ENCODE measurements at regions not wholly inside any gene's neighbourhood (a gene's known extent, or its start where the extent isn't known, plus 50 kb on each side); places are given as distances from the start of the nearest gene placed in this dataset.

DNA sequence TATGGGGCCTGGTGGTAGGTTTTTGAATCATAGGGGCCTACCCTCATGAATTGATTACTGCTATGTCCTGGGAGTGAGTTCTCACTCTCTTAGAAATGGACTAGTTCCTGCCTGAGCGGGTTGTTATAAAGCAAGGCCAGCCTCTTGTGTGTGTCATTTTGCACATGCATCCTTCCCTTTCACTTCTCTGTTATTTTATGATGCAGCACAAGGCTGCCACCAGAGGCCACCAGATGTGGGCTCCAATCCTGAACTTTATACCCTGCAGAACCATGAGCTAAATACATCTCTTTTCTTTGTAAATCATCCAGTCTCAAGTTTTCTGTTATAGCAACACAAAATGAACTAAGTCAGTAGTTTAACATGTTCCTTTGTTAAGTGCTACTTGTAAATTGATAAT is 251.4 kb downstream of the BLID start:
- TF ChIP-seq, protein P1, sequence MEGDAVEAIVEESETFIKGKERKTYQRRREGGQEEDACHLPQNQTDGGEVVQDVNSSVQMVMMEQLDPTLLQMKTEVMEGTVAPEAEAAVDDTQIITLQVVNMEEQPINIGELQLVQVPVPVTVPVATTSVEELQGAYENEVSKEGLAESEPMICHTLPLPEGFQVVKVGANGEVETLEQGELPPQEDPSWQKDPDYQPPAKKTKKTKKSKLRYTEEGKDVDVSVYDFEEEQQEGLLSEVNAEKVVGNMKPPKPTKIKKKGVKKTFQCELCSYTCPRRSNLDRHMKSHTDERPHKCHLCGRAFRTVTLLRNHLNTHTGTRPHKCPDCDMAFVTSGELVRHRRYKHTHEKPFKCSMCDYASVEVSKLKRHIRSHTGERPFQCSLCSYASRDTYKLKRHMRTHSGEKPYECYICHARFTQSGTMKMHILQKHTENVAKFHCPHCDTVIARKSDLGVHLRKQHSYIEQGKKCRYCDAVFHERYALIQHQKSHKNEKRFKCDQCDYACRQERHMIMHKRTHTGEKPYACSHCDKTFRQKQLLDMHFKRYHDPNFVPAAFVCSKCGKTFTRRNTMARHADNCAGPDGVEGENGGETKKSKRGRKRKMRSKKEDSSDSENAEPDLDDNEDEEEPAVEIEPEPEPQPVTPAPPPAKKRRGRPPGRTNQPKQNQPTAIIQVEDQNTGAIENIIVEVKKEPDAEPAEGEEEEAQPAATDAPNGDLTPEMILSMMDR (IDR thresholded peaks at IDR 0.05): no peak
- no peak for TF ChIP-seq EZH2 (IDR thresholded peaks at IDR 0.05; ENCODE audit: borderline replicate concordance, insufficient read depth, low read depth, low read length, poor library complexity, severe bottlenecking)
